ENCODE measurements at regions not wholly inside any gene's neighbourhood (a gene's known extent, or its start where the extent isn't known, plus 50 kb on each side); places are given as distances from the start of the nearest gene placed in this dataset.

DNA sequence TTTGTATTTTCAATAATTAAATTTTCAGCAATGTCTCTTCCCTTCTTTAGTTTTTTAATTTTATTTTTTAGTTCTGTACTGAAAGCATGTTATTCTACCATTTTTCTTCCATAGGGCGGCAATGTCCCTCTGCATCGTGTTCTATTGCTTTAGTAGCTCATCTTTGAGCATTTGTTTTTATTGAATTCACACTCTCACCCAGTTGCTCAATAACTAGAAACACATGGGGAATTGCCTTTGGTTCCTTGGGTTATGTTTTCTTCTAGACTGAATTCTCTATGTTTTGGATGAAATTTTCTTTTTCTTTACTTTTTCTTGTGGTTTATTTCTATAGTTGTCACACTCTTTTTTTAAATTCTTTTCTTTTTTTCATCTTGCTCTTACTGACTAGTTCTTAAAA, 233.8 kb upstream of the LDB2 start:
- Histone ChIP-seq H3K79me2 (ENCODE audit: insufficient read depth) (no peaks in the 10 kb centered on the region), H4K20me1 (ENCODE audit: insufficient read depth) (no peaks in the 10 kb centered on the region), H3K9me2 (ENCODE audit: insufficient read depth) (no peaks in the 10 kb centered on the region), H3K4me3 (no peak overlapping the region), H3K27ac (no peak overlapping the region), H3K9ac (no peak overlapping the region), H3K4me2 (ENCODE audit: unreplicated experiment) (no peak overlapping the region), H3K36me3 (ENCODE audit: low read depth) (no peaks in the 10 kb centered on the region), H3K27me3 (replicated peaks; ENCODE audit: insufficient read depth) (no peaks in the 10 kb centered on the region), H3K9me3 (ENCODE audit: low read depth) (no peaks in the 10 kb centered on the region), H3K4me1 (ENCODE audit: insufficient read depth) (peaks cover 38% of the 10 kb centered on the region), H2AFZ (peak overlapping the region; percentile 22; the same call in 1 of the 2 replicates), H3F3A (ENCODE audit: insufficient read depth) (peaks cover 16% of the 10 kb centered on the region)
- 49 to 58% methylated on average over 2 of the region's 2 CpGs for WGBS, 2 experiments (ENCODE audit: low coverage in 1 of 2, low lambda C conversion rate in 2 of 2, missing lambda C conversion rate in 2 of 2)
- in situ Hi-C loops (cut with MboI) = no loop called here
- DNase-seq = peak; percentile 11
- TF ChIP-seq EZH2phosphoT487 (IDR thresholded peaks at IDR 0.05; ENCODE audit: insufficient read depth, low read depth) (no peak), EZH2 (IDR thresholded peaks at IDR 0.05; ENCODE audit: insufficient read depth, poor library complexity, severe bottlenecking) (no peak)

DNA sequence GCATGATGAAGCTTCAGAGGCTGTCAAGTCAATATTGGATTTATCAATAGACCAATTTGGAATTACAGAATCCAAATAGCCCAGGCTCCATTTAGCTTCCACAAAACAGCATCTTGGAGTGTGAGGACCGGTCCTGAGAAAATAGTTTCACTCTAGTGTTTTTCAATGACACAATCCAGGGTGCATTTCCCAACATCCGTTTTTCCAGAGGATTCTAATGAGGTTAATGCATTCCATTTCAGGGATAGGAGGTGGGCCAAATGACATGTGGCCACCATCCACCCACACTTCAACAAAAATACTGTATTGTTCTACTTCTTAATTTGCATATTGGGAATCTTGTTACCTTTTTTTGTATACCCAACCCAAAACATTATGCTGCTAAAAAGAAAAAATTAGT, 229.8 kb upstream of the LDB2 start:
- no peaks in the 10 kb centered on the region for H3K36me3 ChIP-seq (ENCODE audit: low read depth)
- H3K79me2 ChIP-seq (ENCODE audit: insufficient read depth) = no peaks in the 10 kb centered on the region
- no peaks in the 10 kb centered on the region for H3K27me3 ChIP-seq (replicated peaks; ENCODE audit: insufficient read depth)
- H3K9ac ChIP-seq = no peak overlapping the region
- H3K4me3 ChIP-seq = no peak overlapping the region
- H3K9me2 ChIP-seq (ENCODE audit: insufficient read depth) = no peaks in the 10 kb centered on the region
- H3K27ac ChIP-seq = peak overlapping the region; percentile 27
- H3K4me2 ChIP-seq (ENCODE audit: unreplicated experiment) = peak overlapping the region; percentile 22
- in situ Hi-C loops (cut with MboI) = no loop called here
- H3K9me3 ChIP-seq (ENCODE audit: low read depth) = no peaks in the 10 kb centered on the region
- DNase-seq = peak; percentile 63
- 3 to 8% methylated on average over 2 of the region's 2 CpGs for WGBS, 2 experiments (ENCODE audit: low coverage in 1 of 2, low lambda C conversion rate in 2 of 2, missing lambda C conversion rate in 2 of 2)
- TF ChIP-seq EZH2 (IDR thresholded peaks at IDR 0.05; ENCODE audit: insufficient read depth, poor library complexity, severe bottlenecking) = no peak
- TF ChIP-seq EZH2phosphoT487 (IDR thresholded peaks at IDR 0.05; ENCODE audit: insufficient read depth, low read depth) = no peak
- H2AFZ ChIP-seq = peak overlapping the region; percentile 57
- H3K4me1 ChIP-seq (ENCODE audit: insufficient read depth) = peaks cover 17% of the 10 kb centered on the region
- no peaks in the 10 kb centered on the region for H3F3A ChIP-seq (ENCODE audit: insufficient read depth)
- no peaks in the 10 kb centered on the region for H4K20me1 ChIP-seq (ENCODE audit: insufficient read depth)

DNA sequence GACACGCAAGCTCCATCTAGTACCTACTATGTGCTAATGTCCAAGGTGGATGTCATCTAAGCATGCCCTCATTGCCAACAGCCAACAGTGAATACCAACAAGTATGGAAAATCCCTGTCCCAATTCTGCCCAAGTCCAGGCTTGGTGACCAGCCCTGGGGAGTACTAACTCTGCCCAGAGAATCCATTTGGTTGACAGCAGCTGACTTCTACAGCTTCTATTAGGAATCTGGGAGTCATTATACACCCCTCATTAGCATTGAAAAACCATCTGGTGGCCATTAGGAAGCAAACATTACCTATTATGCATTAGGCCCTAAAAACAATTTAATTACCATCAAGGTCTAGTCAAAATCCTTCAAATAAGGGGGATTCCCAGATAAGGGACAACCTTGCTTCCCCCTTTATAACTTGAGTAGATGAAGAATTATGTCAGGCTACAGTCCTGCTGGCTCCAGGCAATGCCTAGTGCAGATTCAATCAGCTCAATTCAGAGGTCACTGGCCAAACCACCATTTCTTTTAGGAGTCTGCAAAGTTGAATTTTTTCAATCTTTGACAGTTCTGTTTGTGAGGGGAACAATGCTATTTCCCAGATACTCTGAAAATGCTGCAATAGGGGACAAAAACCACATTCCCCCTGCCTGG, 228.0 kb upstream of the LDB2 start:
- WGBS, 2 experiments (ENCODE audit: low coverage in 1 of 2, low lambda C conversion rate in 2 of 2, missing lambda C conversion rate in 2 of 2) = 92 to 93% methylated on average over 1 of the region's 1 CpG

DNA sequence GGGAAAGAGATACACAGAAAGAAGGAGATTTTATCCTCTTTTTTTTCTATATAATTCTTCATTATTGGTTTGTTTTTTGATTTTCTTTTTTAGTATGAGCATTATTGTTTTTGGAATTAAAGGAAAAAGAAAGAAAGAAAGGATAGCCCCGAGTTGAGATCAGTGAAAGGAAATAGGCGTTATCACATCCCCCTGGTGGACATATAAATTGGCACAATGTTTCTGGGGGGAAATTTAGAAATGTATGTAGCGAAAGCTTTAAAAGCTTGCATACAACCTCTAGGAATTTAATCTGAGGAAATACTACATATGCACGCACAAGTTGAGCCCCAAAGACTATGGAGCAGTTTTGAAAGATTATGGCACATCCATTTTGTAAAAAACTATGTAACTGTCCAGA, 226.3 kb upstream of the LDB2 start:
- WGBS, 2 experiments (ENCODE audit: low coverage in 1 of 2, low lambda C conversion rate in 2 of 2, missing lambda C conversion rate in 2 of 2) = 97% methylated on average over 4 of the region's 4 CpGs
- TF ChIP-seq EZH2phosphoT487 (IDR thresholded peaks at IDR 0.05; ENCODE audit: insufficient read depth, low read depth) = no peak
- no peak for TF ChIP-seq EZH2 (IDR thresholded peaks at IDR 0.05; ENCODE audit: insufficient read depth, poor library complexity, severe bottlenecking)
- H3K9ac ChIP-seq = no peak overlapping the region
- H3K27me3 ChIP-seq (replicated peaks; ENCODE audit: insufficient read depth) = no peaks in the 10 kb centered on the region
- in situ Hi-C loops (cut with MboI) = no loop called here
- H3K4me3 ChIP-seq = no peak overlapping the region
- H3F3A ChIP-seq (ENCODE audit: insufficient read depth) = peaks cover 12% of the 10 kb centered on the region
- peaks cover 7% of the 10 kb centered on the region for H3K9me3 ChIP-seq (ENCODE audit: low read depth)
- H3K27ac ChIP-seq = no peak overlapping the region
- H3K4me1 ChIP-seq (ENCODE audit: insufficient read depth) = peaks cover 25% of the 10 kb centered on the region
- H3K4me2 ChIP-seq (ENCODE audit: unreplicated experiment) = no peak overlapping the region
- DNase-seq = no peak
- H3K36me3 ChIP-seq (ENCODE audit: low read depth) = no peaks in the 10 kb centered on the region
- no peaks in the 10 kb centered on the region for H3K79me2 ChIP-seq (ENCODE audit: insufficient read depth)
- no peaks in the 10 kb centered on the region for H3K9me2 ChIP-seq (ENCODE audit: insufficient read depth)
- no peak overlapping the region for H2AFZ ChIP-seq
- no peaks in the 10 kb centered on the region for H4K20me1 ChIP-seq (ENCODE audit: insufficient read depth)

More for the DNA sequence above, 228.0 kb upstream of the LDB2 start:
- peaks cover under 1% of the 10 kb centered on the region for H3F3A ChIP-seq (ENCODE audit: insufficient read depth)
- no peak for DNase-seq
- H3K4me2 ChIP-seq (ENCODE audit: unreplicated experiment) = no peak overlapping the region
- H3K9me3 ChIP-seq (ENCODE audit: low read depth) = no peaks in the 10 kb centered on the region
- no peak overlapping the region for H3K9ac ChIP-seq
- H3K27ac ChIP-seq = no peak overlapping the region
- no peak for TF ChIP-seq EZH2 (IDR thresholded peaks at IDR 0.05; ENCODE audit: insufficient read depth, poor library complexity, severe bottlenecking)
- TF ChIP-seq EZH2phosphoT487 (IDR thresholded peaks at IDR 0.05; ENCODE audit: insufficient read depth, low read depth) = no peak
- H3K4me1 ChIP-seq (ENCODE audit: insufficient read depth) = peaks cover 18% of the 10 kb centered on the region
- H3K27me3 ChIP-seq (replicated peaks; ENCODE audit: insufficient read depth) = no peaks in the 10 kb centered on the region
- H3K36me3 ChIP-seq (ENCODE audit: low read depth) = no peaks in the 10 kb centered on the region
- in situ Hi-C loops (cut with MboI) = no loop called here
- H2AFZ ChIP-seq = no peak overlapping the region
- H3K4me3 ChIP-seq = no peak overlapping the region
- H3K9me2 ChIP-seq (ENCODE audit: insufficient read depth) = no peaks in the 10 kb centered on the region
- H3K79me2 ChIP-seq (ENCODE audit: insufficient read depth) = no peaks in the 10 kb centered on the region
- no peaks in the 10 kb centered on the region for H4K20me1 ChIP-seq (ENCODE audit: insufficient read depth)
